NB4 (cell line): ENCODE measurements at regions not wholly inside any gene's neighbourhood (a gene's known extent, or its start where the extent isn't known, plus 50 kb on each side); places are given as distances from the start of the nearest gene placed in this dataset.

ENCODE experiments used
- CTCF ChIP-seq: IDR thresholded peaks from one replicate; pipeline ENCODE4 v1.5.1; 2012; ENCODE audit warnings: low read depth, low read length
- POLR2A ChIP-seq: IDR thresholded peaks from 2 replicates; pipeline ENCODE4 v1.6.1; 2011; ENCODE audit warnings: mild to moderate bottlenecking; ENCODE audit not compliant: insufficient read length; ENCODE audit errors: extremely low read depth

GRCh38 chr2:40690036-40690435, 238.1 kb upstream of the SLC8A1 start:
- no peak for TF ChIP-seq CTCF
- no peak for TF ChIP-seq POLR2A
